Activated effector memory CD4-positive, alpha-beta T cell treated with anti-CD3 and anti-CD28 coated beads, Interleukin-2, amount 50 U/mL, for 16 hours (primary cell): ENCODE measurements at regions not wholly inside any gene's neighbourhood (a gene's known extent, or its start where the extent isn't known, plus 50 kb on each side); places are given as distances from the start of the nearest gene placed in this dataset.
"Not testable (repeated sequence)": the region's sequence is repeated elsewhere in the genome, so short reads cannot be mapped to it uniquely, and the experiment has no call there.

Experiments used
- DNase-seq: peaks from one replicate; pipeline ENCODE4 v3.0.0-alpha.2; 2020

GRCh38 chr12:131611416-131612091, 99.3 kb upstream of the SFSWAP start:
- no peak for DNase-seq

GRCh38 chr12:131612092-131612755, 98.7 kb upstream of the SFSWAP start:
- no peak for DNase-seq

GRCh38 chr12:131613186-131613585, 97.7 kb upstream of the SFSWAP start:
- DNase-seq, result no peak

- no peak for DNase-seq
Measured at GRCh38 chr12:131613678-131614077, 97.2 kb upstream of the SFSWAP start.

- DNase-seq, result no peak
Measured at GRCh38 chr12:131615326-131616042, 95.4 kb upstream of the SFSWAP start.

GRCh38 chr12:131616043-131616700, 94.7 kb upstream of the SFSWAP start:
- DNase-seq, result no peak

GRCh38 chr12:131616738-131617137, 94.2 kb upstream of the SFSWAP start:
- DNase-seq, result no peak

- no peak for DNase-seq
Measured at GRCh38 chr12:131617179-131617578, 93.7 kb upstream of the SFSWAP start.

- DNase-seq, result no peak
Measured at GRCh38 chr12:131617596-131618302, 93.1 kb upstream of the SFSWAP start.

GRCh38 chr12:131618303-131618658, 92.6 kb upstream of the SFSWAP start:
- DNase-seq, result no peak

- no peak for DNase-seq
Measured at GRCh38 chr12:131618701-131619100, 92.2 kb upstream of the SFSWAP start.

GRCh38 chr12:131619106-131619642, 91.7 kb upstream of the SFSWAP start:
- no peak for DNase-seq

- DNase-seq, result no peak
Measured at GRCh38 chr12:131619736-131620506, 91.0 kb upstream of the SFSWAP start.

GRCh38 chr12:131620520-131620919, 90.4 kb upstream of the SFSWAP start:
- no peak for DNase-seq

GRCh38 chr12:131620946-131621681, 89.8 kb upstream of the SFSWAP start:
- DNase-seq, result no peak

GRCh38 chr12:131621701-131622421, 89.0 kb upstream of the SFSWAP start:
- DNase-seq, result no peak

- no peak for DNase-seq
Measured at GRCh38 chr12:131622422-131622955, 88.4 kb upstream of the SFSWAP start.

GRCh38 chr12:131623404-131624368, 87.2 kb upstream of the SFSWAP start:
- DNase-seq, result not testable (repeated sequence)

GRCh38 chr12:131624369-131624739, 86.5 kb upstream of the SFSWAP start:
- peak; percentile 60 for DNase-seq
